Epithelial cell of esophagus (primary cell): ENCODE measurements at regions not wholly inside any gene's neighbourhood (a gene's known extent, or its start where the extent isn't known, plus 50 kb on each side); places are given as distances from the start of the nearest gene placed in this dataset.

ENCODE experiments used
- DNase-seq: peaks from one replicate; pipeline ENCODE4 v3.0.0; 2010; ENCODE audit warnings: low read depth
- H3K4me3 ChIP-seq: 2 replicates; pipeline ENCODE4 v1.5.1; 2011; ENCODE audit warnings: mild to moderate bottlenecking, low read length, control low read depth
- TF ChIP-seq, protein P1 (sequence below): IDR thresholded peaks from 2 replicates; pipeline ENCODE4 v1.5.1; 2011; ENCODE audit warnings: low read depth, mild to moderate bottlenecking, low read length, control low read depth, inconsistent platforms; ENCODE audit not compliant: insufficient read depth; ENCODE audit errors: missing control alignments

DNA sequence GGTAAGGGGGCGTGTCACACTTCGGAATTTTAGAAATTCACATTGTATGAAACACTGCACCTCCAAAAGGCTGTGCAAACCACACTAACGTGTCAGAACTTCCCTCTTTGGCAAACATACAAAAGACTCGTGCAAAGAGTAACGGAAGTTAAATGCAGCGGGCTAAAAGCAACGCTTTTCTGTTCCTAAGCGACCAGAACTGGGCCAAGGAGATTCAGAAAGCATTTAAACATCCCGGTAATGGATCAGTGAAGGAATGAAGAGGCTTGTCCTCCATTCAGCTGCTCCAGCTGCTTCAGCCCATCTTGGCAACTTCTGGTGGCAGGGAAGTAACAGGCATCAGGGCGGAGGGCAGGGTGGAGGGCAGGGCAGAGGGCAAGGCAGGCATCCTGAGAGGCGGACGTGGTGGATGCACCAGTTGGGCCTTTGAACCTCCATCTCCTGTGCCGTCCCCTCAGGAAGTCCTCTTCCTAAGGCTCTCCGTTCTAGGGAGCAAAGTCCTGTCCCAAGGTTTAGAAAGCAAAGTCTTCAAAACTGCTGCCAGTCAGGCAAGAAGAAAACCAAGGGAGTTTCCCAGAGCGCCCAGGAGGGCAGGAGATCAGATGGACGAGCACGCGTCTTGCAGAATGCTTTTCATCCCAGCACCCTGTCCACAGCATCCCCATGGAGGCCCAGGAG lies 230.7 kb downstream of the ZNF516 start:
- DNase-seq, result peak; percentile 74
- no peak overlapping the region for H3K4me3 ChIP-seq
- TF ChIP-seq, protein P1, sequence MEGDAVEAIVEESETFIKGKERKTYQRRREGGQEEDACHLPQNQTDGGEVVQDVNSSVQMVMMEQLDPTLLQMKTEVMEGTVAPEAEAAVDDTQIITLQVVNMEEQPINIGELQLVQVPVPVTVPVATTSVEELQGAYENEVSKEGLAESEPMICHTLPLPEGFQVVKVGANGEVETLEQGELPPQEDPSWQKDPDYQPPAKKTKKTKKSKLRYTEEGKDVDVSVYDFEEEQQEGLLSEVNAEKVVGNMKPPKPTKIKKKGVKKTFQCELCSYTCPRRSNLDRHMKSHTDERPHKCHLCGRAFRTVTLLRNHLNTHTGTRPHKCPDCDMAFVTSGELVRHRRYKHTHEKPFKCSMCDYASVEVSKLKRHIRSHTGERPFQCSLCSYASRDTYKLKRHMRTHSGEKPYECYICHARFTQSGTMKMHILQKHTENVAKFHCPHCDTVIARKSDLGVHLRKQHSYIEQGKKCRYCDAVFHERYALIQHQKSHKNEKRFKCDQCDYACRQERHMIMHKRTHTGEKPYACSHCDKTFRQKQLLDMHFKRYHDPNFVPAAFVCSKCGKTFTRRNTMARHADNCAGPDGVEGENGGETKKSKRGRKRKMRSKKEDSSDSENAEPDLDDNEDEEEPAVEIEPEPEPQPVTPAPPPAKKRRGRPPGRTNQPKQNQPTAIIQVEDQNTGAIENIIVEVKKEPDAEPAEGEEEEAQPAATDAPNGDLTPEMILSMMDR, result no peak

GRCh38 chr18:76263046-76264005 lies 231.7 kb downstream of the ZNF516 start:
- no peak for DNase-seq
- no peak overlapping the region for H3K4me3 ChIP-seq
- TF ChIP-seq, protein P1, result no peak

DNA sequence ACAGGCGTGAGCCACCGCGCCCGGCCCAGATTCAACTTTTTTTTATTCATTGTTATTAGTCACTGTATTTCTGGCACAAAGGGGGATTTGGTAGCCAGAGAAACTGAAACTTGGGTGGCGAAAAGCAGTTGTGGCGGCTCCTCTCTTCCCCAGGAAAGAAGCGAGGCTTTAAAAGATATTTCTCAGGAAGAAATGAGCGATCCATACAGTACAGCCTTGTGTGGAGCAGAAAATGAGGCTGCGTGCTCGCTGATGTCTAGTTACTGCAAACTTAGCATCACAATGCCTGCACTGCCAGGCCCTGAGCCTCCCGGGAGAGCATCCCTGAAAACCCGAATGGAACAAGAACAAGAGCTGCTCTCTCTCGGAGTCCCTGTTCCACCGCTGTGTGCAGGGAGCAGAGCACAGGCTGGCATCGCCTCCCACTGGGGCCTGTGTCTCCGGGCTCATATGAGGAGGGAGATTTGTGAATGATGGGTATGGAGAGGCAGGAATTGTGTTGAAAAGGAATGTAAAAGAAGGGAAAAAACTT lies 234.0 kb downstream of the ZNF516 start:
- no peak for DNase-seq
- no peak overlapping the region for H3K4me3 ChIP-seq
- TF ChIP-seq, protein P1, result no peak

DNA sequence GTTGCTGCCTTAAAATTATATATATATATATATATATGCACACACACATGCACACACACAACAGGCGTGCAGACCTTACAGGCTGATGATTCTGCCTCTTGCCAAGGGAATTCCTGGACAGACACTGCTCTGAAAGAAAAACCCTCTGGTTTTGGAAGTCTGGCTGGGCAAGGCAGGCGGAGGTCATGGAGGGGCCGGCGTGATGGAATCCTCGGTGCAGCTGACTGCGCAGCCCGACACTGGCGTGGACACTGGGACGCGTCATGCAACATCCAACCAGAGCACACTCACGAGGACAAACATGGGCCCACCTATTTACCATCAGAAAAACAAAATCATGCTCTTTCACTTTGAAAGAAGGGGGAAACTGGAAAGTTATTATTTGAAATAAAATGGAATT lies 235.3 kb downstream of the ZNF516 start:
- DNase-seq, result no peak
- no peak overlapping the region for H3K4me3 ChIP-seq
- TF ChIP-seq, protein P1, result no peak

DNA sequence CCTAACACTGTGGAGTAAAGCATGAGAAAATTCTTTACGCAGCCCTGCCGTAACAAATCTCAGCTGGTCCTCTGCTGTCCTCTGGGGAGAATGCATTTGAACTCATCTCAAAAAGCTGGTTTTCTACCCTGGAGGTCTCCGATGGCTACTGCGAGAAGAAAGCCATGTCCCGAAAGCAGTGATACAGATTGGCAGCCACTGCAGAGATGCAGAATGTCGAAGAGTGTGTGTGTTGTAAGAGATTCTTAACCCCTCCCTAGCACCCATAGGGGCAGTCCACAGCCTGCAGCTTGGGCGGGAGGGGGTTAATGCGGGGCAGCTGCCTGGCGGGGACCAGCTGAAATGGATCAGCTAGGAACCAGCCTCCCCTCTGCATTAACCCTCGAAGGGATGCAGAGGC lies 235.9 kb downstream of the ZNF516 start:
- no peak overlapping the region for H3K4me3 ChIP-seq
- TF ChIP-seq, protein P1, result no peak
- DNase-seq, result no peak

DNA sequence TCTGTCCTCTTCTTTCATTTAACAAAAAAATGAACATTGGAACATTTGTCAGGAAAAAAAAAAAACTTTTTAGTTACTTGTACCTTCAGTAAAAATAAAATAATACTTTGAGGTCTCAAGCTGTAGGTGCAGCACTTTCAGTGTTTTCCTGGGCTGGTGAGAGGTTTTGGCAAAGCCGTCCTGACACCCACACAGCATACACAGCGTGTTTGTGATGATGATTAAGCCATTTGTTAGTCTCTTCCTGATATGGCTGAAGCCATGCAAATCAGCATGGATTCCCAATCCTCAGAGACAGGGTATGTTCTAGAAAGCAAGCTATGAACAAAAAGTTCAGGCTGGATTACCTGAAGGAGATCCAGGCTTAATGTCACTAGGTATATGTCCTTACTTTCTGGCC lies 236.8 kb downstream of the ZNF516 start:
- no peak overlapping the region for H3K4me3 ChIP-seq
- TF ChIP-seq, protein P1, result no peak
- peak; percentile 49 for DNase-seq
